SK-N-SH (cell line): ENCODE measurements at regions not wholly inside any gene's neighbourhood (a gene's known extent, or its start where the extent isn't known, plus 50 kb on each side); places are given as distances from the start of the nearest gene placed in this dataset.

Source experiments
- POLR2AphosphoS5 ChIP-seq: IDR thresholded peaks from 2 replicates; pipeline ENCODE4 v1.6.1; 2012; ENCODE audit warnings: low read depth, low read length
- RAD21 ChIP-seq: IDR thresholded peaks from 2 replicates; pipeline ENCODE4 v1.6.1; 2012; ENCODE audit warnings: mild to moderate bottlenecking, low read length
- SIN3A ChIP-seq: IDR thresholded peaks from 2 replicates; pipeline ENCODE4 v1.6.1; 2012; ENCODE audit warnings: low read depth, mild to moderate bottlenecking, low read length, moderate library complexity, borderline replicate concordance
- TF ChIP-seq, protein P1 (sequence below): fragments of 200-600 bp; sonication (generic); IDR thresholded peaks from 2 replicates; pipeline ENCODE4 v1.6.1; 2017; ENCODE audit warnings: antibody characterized with exemption, mild to moderate bottlenecking, moderate library complexity

DNA sequence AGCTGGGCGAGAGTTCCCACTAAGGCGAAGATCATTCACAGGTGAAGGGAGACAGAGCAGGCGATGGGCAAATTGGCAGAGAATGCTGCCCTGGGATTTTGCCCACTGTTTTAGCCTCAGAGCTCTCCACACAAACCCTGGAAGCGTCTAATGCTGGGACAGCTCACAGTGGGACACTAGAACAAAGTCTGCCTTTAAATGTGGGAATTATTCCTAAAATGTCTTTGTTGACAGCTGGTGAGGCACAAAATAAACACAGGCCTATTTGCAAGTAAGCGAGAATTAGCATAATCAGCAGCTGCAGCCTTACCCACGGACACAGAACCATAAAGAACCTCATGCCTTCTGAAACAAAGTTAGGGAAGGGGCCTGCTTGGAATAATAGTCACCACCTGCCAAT, 824.5 kb downstream of the AACS start:
- TF ChIP-seq POLR2AphosphoS5 (no peak), RAD21 (no peak), SIN3A (no peak)
- TF ChIP-seq, protein P1, sequence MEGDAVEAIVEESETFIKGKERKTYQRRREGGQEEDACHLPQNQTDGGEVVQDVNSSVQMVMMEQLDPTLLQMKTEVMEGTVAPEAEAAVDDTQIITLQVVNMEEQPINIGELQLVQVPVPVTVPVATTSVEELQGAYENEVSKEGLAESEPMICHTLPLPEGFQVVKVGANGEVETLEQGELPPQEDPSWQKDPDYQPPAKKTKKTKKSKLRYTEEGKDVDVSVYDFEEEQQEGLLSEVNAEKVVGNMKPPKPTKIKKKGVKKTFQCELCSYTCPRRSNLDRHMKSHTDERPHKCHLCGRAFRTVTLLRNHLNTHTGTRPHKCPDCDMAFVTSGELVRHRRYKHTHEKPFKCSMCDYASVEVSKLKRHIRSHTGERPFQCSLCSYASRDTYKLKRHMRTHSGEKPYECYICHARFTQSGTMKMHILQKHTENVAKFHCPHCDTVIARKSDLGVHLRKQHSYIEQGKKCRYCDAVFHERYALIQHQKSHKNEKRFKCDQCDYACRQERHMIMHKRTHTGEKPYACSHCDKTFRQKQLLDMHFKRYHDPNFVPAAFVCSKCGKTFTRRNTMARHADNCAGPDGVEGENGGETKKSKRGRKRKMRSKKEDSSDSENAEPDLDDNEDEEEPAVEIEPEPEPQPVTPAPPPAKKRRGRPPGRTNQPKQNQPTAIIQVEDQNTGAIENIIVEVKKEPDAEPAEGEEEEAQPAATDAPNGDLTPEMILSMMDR = no peak
